ENCODE measurements at regions not wholly inside any gene's neighbourhood (a gene's known extent, or its start where the extent isn't known, plus 50 kb on each side); places are given as distances from the start of the nearest gene placed in this dataset.

DNA sequence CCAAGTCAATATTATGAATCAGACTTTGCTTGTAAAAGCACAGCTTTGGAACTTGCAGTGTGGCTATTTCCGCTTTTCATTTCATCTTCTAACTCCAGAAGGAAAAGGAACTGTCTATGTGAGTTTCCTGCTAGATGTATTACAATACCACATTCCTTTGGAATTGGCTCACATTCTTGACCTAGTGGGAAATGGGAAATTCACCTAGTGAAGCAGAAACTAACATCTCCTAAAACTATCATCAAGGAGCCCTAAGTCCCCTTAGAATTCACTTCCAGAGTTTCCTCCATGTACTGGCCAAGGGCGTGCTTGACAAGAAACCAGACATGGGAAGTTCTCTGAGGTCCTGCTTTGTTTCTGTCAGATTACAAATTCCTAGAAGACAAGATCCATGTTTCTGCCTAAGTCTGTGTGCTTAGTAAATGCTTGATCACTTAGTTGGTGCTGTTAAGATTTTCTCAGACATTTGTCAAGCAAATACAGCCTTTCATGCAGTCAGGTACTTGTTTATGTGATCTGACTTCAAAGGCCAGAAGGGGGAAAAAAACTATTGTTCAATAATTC lies 275.7 kb upstream of the FN1 start:
- no peak for DNase-seq

DNA sequence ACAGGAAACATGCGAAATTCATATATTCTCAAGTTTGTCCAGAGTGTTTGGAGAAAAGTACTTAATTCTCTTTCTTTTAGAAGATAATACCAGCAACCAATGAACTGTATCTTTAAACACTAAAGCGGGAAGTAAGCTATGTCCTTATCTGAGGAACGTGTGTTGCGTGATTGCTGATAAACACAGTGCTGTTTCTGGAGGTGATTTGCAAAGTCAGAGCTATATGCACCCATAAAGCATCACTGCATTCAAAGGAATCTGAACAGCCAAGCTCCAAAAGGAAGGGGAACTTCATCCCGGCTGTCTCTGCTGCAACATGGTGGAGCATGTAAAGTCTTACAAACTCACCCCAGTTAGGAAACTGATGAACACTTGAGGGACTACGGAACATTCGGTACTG lies 271.7 kb upstream of the FN1 start:
- DNase-seq, result no peak

DNA sequence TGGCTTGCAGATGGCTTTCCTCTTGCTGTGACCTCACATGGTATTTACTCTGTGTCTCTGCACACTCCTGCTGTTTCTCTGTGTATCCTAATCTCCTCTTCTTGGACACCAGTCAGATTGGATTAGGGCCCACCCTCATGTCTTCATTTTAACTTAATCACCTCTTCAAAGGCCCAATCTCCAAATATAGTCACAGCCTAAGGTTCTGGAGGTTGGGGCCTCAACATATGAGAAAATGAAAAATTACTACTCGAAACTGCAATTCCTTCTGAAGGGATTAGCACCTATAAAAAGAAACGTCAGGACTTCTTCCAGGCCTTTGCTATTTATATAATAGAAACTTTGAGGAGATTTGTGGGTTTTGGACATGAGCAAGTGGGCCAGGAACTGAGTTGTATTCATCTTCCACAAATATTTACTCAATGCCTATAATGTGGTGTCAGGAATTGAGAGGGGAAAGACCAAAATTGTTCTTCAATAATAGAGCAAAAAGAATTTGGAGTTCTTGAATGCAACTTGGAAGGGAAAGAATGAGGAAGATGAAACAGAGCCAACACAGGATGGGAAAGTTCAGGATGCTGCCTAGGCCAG lies 270.0 kb upstream of the FN1 start:
- DNase-seq, result no peak

- DNase-seq, result no peak
These were observed 269.4 kb upstream of the FN1 start for GRCh38 chr2:215705281-215705680.

DNA sequence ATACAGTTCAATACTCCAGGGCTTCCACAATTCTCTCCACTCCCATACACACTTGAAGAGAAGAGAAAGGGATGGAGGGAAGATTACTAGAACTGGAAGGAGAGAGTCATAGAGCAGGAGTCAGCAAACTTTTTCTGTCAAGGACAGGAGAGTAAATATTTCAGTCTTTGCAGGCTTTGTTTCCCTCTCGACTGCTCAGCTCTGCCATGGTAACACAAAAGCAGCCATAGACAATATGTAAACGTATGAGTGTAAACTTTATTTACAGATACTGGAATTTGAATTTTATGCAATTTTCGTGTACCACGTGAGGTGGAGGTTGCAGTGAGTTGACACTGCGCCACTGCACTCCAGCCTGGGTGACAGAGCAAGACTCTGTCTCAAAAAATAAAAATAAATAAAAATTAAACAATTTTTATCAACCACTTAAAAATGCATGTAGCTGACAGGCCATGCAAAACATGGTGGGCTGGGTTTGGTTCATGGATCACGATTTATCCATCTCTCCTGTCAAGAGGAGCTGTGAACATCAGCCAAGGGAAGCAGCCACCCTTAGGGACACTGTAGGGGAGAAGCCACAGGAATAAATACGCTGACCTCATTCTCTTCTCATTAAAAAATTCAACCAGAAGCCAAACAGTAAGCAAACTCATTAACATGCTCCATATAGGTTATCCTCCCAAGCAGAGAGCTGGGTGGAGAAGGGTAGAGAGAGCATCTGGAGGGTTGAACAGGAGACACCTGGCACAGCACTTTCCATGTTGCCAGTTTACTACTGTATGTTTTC lies 266.4 kb upstream of the FN1 start:
- DNase-seq, result no peak

DNA sequence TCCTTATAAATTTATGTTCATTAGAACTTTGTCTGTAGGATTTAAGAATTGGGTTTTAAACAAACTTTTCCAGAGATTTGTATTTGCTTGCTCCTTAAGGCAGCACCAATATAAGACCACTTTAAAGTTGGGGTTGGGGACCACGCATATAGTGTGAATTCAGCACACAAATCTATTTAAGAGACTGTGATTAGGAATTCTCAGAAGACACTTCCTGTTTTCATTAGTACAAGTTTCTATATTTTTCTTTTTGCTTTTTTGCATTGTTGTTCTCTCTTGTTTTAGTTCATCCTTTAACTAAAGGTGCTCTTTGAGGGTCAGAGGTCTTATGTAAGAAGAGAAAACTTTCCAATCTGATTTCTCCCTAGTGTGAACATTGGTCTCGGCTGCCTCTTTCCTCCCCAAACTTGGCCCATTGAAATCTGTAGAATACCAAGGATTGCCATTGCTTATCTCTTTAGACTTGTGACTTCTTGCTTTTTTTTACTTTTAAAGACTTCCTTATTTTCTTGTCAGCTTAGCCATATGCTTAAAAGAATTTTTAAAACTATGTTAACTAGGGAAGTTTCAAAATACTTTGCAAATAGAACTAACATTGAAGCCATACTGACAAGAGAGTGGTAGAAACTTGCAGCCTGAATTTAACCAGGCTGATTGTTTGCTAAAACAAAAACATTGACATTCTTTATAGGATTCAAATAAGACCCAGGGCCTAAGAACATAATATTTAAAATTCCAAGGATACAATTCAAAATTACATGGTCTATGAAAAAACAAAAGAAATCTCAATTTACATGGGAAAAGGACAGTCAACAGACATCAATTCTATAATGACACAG lies 264.1 kb upstream of the FN1 start:
- no peak for DNase-seq

DNA sequence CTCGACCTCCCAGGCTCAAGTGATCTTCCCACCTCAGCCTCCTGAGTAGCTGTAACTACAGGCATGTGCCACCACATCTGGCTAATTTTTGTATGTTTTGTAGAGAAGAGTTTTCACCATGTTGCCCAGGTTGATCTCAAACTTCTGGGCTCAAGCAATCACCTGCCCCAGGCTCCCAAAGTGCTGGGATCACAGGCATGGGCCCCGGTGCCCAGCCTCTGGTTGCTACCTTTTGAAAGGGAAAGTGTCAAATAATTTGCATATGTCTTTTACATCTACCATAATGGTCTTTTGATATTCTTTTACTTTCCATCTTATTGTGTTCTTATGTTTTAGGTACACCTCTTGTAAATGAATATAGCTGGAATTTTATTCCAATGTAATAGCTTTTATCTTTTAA lies 263.1 kb upstream of the FN1 start:
- DNase-seq, result no peak

DNA sequence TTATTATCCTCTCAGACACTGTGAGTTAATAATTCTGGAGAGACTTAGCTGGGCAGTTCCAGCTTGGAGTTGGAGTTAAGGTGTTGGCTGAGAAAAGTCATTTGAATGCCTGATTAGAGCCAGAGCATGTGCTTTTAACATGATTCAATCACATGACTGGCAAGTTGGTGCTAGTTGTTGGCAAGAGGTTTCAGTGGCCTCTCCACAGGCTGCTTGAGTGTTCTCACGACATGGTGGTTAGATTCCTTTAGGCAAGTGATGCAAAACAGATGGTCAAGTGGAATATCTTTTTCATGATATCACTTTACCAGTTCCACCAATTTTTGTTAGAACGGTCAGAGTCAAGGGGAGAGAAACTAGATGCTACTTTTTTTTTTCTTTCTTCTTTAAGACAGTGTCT lies 262.7 kb upstream of the FN1 start:
- DNase-seq, result no peak

DNA sequence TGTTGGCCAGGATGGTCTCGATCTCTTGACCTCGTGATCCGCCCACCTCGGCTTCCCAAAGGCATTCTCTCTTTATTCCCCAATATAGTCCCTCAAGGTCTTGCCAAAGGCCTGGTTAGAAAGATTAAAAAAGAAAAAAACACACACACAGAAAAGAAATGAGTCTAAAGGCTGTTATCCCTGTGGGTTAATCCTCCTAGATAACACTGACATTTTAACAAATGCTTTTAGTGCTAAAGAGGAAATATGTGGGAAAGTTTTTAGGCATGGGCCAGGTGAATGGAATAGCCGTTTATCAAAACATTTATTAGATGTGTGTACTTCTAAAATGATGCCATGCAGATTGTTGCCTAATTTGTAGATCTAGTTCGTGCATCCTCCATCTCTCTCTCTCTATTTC lies 261.6 kb upstream of the FN1 start:
- no peak for DNase-seq

GRCh38 chr2:215697003-215697402 lies 261.1 kb upstream of the FN1 start:
- DNase-seq, result no peak

GRCh38 chr2:215695861-215696260 lies 260.0 kb upstream of the FN1 start:
- DNase-seq, result no peak

GRCh38 chr2:215693999-215694580 lies 258.2 kb upstream of the FN1 start:
- no peak for DNase-seq

DNA sequence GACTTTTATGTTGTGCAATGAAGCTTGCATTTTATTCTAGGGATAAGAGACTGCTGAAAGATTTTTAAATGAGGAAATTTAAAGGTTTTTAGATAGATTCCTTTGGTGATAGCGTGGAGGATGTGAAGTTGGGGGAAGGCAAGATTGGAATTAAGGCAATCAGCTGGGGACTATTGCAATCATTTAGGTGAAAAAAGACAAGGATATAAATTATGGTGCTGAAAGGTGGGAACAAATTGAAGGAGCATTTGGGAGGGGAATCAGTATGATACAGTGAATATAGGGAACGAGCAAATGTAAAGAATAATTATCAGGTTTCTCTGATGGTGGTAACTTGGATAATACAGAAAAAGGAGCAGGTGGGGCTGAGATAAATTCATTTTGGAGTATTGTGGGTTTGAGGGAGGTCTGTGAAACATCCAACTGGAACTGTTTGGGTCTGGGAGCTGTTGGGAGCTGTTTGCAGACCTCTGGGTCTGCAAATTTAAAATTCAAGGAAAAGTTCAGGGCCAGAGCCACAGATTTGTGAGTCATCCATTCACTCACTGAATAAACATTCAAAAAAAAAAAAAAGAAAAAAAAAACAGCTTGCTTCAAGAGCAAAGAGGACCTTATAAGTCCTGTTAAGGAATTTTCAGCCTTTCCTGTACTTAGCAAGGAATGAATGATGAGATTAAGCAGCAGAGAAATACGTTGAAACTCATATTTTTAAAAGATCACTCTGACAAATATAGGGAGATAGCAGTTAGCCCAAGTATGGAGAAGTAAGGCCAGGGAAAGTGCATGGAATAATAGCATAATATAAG lies 257.5 kb upstream of the FN1 start:
- DNase-seq, result no peak

- DNase-seq, result no peak
These were observed 256.7 kb upstream of the FN1 start for GRCh38 chr2:215692387-215693079.

- DNase-seq, result no peak
These were observed 255.5 kb upstream of the FN1 start for GRCh38 chr2:215691346-215691745.

DNA sequence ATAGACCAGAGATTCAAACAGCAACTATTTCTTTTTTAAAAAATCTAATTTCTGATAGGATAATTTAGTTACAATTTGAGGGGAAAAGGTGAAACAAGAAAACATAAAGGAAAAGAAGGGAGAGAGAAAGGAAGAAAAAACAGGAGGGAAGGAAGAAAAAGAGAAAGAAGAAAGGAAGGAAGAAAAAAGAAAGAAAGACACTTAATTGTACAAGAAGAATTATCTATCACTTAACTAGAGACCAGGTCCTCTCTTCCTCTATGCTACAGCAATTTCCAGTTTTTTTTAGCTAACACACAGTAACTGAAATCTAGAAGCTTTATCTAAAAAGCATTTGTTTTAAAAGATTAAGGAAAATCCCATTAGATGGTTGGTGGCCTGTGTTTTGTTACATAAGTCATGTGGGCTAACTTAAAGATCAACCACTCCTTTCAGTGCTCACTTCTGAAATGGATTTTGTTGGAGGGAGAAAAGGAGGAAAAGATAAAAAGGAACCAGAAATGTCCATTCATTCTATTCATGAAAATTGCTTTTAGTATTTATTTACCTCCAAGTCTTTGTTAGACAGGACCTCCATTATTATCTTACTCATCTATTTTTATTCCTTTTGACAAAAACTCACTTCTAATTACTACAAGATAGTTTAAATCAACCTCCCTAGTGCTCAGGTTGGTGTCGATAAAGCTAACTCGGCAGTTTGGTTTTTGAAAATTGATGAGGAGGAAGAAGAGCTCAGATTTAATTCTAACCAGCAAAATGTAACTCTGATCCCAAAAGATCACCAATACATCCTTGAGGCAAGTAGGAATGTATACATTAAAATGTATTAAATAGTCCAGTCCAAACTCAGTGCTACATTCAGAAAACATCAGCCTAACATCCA lies 251.5 kb upstream of the FN1 start:
- no peak for DNase-seq

DNA sequence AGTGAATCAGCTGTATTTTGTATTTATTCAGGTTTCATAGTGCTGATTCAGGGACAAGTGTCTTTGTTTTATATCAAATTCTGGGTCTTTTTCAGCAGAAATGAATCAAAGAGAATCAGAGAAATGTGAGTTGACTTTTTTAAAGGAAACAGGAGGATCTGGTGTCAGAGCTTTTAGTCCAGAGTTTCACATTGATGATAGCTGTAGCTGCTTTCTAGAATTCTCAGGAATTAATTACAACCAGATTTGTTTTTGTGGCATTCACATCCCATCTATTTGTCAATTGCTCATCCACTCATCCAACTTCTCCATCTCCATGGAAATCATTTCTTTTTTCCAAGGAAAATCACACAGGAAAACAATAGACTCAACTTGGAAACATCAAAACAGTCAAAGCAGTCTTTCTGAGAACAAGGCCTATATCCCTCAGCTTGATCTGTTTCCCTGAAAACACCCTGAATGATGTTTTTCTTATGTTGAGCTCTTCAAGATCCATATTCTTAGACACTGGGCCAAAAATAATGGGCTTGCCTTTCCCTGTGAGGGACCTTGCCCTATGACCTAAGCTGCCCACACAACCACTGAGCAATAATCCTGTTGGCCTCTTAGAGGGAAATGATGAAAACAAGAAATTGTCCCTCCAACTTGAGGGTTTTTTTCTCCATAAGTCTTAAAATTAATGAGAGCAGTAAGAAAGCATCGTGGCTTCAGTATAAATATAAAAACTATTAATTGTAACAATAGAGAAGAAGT lies 249.5 kb upstream of the FN1 start:
- no peak for DNase-seq

DNA sequence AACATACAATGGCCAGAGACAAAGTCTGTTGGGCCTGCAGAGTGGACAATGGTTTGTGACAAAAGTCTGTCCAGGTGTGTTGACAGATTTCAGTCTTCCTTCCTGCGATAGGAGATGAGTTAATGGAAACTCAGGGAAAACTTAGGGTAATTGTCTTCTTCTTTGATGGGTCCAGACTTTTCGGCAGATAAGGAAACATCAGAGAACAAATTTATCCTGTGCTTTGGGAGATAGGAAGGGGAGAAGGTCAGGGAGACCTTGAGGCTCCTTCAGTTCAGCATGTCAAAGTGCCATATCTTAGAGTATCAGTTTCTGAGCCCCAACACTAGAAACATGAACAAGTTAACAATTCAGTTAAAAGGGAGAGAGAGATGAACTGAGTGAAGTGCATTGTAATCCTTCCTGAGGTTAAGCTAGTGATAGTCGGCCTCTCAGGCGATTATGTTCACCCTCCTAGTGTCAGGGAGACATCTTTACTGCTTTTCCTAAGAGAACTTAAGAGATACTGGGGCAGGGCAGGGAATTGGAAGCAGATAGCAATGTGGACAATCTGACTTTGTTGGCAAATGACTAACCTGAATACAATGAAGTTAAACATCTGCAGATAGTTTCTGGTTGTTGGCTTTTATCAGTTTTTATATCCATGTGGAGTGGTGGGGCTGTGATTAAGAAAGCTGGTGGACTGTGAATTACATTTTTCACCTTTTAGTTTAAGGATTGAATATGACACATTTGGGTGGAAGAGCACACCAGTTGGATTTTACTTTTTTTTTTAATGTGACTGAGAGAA lies 248.8 kb upstream of the FN1 start:
- no peak for DNase-seq

DNA sequence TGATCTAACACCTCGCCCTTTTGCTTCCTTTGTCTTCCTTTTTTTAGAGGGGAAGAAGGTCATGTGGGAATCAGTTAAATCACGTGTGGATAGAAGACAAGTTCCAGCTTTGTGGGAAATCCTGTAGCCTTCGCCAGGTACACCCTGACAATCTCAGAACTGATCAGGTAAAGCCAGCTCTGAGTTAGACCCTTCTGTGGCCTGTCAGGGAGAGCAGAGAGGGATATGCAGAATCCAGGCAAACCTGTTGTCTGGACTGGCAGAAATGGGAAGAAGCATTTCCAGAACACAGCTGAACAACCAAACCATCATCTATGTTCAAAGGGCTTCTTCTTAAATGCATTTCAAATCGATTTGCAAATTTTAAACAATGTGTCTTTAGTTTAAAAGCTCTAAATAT lies 247.4 kb upstream of the FN1 start:
- no peak for DNase-seq

All from NCI-H1417 treated with DMSO at 0.1 percent for 48 hours (cell line).